Liver (tissue), 3 donors: ENCODE measurements at regions not wholly inside any gene's neighbourhood (a gene's known extent, or its start where the extent isn't known, plus 50 kb on each side); places are given as distances from the start of the nearest gene placed in this dataset.

ENCODE experiments used
- GABPA ChIP-seq, 2 donors: IDR thresholded peaks in 1 of 2; conservative IDR thresholded peaks in 1 of 2; 2 replicates each; pipeline ENCODE4 v1.6.1; 2016; ENCODE audit warnings: antibody characterized with exemption in 2 of 2, mild to moderate bottlenecking in 1 of 2, moderate library complexity in 1 of 2
- RAD21 ChIP-seq, 2 donors: IDR thresholded peaks; 2 replicates each; pipeline ENCODE4 v1.6.1; 2016; ENCODE audit warnings: antibody characterized with exemption in 2 of 2, mild to moderate bottlenecking in 2 of 2
- RXRA ChIP-seq, 2 donors: IDR thresholded peaks; 2 replicates each; pipeline ENCODE4 v1.6.1; 2017 to 2018; ENCODE audit warnings: antibody characterized with exemption in 2 of 2, mild to moderate bottlenecking in 1 of 2
- SP1 ChIP-seq: IDR thresholded peaks from 2 replicates; pipeline ENCODE4 v1.6.1; 2018; ENCODE audit warnings: antibody characterized with exemption, mild to moderate bottlenecking
- TAF1 ChIP-seq: conservative IDR thresholded peaks from 2 replicates; pipeline ENCODE4 v1.6.1; 2016; ENCODE audit warnings: antibody characterized with exemption, mild to moderate bottlenecking
- YY1 ChIP-seq: IDR thresholded peaks from 2 replicates; pipeline ENCODE4 v1.6.1; 2016; ENCODE audit warnings: antibody characterized with exemption, mild to moderate bottlenecking
- TF ChIP-seq, protein P1 (sequence below): IDR thresholded peaks from 2 replicates; pipeline ENCODE4 v1.6.1; 2016; ENCODE audit warnings: antibody characterized with exemption, mild to moderate bottlenecking
- TF ChIP-seq, protein P2 (sequence below): fragments of 150-350 bp; IDR thresholded peaks from 2 replicates; pipeline ENCODE4 v1.5.1; 2017; ENCODE audit warnings: improper control_type of control experiment, low read depth, low read length; ENCODE audit not compliant: missing input control
- TF ChIP-seq, protein P3 (sequence below): IDR thresholded peaks from 2 replicates; pipeline ENCODE4 v1.6.1; 2016; ENCODE audit warnings: antibody characterized with exemption
- TF ChIP-seq, protein P4 (sequence below): IDR thresholded peaks from 2 replicates; pipeline ENCODE4 v1.6.1; 2016; ENCODE audit warnings: antibody characterized with exemption
- TF ChIP-seq, protein P5 (sequence below): IDR thresholded peaks from 2 replicates; pipeline ENCODE4 v1.6.1; 2016; ENCODE audit warnings: antibody characterized with exemption
- donor health status: healthy.
- donor health status: healthy.

DNA sequence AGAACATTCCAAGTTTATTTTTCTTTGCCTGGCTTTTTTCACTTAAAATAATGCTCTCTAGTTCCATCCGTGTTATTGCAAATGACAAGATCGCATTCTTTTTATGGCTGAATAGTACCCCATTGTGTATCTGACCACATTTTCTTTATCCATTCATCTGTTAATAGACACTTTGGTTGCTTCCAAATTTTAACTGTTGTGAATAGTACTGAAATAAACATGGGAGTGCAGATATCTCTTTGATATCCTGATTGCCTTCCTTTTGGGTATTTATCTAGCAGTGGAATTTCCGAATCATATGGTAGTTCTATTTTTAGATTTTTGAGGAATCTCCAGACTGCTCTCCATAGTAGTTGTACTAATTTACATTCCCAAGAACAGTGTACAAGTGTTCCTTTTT lies 230.5 kb downstream of the FIGN start:
- TF ChIP-seq, protein P1, sequence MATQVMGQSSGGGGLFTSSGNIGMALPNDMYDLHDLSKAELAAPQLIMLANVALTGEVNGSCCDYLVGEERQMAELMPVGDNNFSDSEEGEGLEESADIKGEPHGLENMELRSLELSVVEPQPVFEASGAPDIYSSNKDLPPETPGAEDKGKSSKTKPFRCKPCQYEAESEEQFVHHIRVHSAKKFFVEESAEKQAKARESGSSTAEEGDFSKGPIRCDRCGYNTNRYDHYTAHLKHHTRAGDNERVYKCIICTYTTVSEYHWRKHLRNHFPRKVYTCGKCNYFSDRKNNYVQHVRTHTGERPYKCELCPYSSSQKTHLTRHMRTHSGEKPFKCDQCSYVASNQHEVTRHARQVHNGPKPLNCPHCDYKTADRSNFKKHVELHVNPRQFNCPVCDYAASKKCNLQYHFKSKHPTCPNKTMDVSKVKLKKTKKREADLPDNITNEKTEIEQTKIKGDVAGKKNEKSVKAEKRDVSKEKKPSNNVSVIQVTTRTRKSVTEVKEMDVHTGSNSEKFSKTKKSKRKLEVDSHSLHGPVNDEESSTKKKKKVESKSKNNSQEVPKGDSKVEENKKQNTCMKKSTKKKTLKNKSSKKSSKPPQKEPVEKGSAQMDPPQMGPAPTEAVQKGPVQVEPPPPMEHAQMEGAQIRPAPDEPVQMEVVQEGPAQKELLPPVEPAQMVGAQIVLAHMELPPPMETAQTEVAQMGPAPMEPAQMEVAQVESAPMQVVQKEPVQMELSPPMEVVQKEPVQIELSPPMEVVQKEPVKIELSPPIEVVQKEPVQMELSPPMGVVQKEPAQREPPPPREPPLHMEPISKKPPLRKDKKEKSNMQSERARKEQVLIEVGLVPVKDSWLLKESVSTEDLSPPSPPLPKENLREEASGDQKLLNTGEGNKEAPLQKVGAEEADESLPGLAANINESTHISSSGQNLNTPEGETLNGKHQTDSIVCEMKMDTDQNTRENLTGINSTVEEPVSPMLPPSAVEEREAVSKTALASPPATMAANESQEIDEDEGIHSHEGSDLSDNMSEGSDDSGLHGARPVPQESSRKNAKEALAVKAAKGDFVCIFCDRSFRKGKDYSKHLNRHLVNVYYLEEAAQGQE: no peak
- TF ChIP-seq, protein P2, sequence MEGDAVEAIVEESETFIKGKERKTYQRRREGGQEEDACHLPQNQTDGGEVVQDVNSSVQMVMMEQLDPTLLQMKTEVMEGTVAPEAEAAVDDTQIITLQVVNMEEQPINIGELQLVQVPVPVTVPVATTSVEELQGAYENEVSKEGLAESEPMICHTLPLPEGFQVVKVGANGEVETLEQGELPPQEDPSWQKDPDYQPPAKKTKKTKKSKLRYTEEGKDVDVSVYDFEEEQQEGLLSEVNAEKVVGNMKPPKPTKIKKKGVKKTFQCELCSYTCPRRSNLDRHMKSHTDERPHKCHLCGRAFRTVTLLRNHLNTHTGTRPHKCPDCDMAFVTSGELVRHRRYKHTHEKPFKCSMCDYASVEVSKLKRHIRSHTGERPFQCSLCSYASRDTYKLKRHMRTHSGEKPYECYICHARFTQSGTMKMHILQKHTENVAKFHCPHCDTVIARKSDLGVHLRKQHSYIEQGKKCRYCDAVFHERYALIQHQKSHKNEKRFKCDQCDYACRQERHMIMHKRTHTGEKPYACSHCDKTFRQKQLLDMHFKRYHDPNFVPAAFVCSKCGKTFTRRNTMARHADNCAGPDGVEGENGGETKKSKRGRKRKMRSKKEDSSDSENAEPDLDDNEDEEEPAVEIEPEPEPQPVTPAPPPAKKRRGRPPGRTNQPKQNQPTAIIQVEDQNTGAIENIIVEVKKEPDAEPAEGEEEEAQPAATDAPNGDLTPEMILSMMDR: no peak
- TF ChIP-seq GABPA (IDR thresholded peaks at IDR 0.05 in 1 of 2, conservative IDR thresholded peaks at IDR 0.05 in 1 of 2) (no peak), YY1 (no peak), SP1 (no peak), TAF1 (no peak), RXRA (IDR thresholded peaks at IDR 0.05) (no peak), RAD21 (IDR thresholded peaks at IDR 0.05) (no peak)
- TF ChIP-seq, protein P3, sequence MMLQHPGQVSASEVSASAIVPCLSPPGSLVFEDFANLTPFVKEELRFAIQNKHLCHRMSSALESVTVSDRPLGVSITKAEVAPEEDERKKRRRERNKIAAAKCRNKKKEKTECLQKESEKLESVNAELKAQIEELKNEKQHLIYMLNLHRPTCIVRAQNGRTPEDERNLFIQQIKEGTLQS: no peak
- TF ChIP-seq, protein P4, sequence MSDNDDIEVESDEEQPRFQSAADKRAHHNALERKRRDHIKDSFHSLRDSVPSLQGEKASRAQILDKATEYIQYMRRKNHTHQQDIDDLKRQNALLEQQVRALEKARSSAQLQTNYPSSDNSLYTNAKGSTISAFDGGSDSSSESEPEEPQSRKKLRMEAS: no peak
- TF ChIP-seq, protein P5, sequence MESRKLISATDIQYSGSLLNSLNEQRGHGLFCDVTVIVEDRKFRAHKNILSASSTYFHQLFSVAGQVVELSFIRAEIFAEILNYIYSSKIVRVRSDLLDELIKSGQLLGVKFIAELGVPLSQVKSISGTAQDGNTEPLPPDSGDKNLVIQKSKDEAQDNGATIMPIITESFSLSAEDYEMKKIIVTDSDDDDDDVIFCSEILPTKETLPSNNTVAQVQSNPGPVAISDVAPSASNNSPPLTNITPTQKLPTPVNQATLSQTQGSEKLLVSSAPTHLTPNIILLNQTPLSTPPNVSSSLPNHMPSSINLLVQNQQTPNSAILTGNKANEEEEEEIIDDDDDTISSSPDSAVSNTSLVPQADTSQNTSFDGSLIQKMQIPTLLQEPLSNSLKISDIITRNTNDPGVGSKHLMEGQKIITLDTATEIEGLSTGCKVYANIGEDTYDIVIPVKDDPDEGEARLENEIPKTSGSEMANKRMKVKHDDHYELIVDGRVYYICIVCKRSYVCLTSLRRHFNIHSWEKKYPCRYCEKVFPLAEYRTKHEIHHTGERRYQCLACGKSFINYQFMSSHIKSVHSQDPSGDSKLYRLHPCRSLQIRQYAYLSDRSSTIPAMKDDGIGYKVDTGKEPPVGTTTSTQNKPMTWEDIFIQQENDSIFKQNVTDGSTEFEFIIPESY: no peak
